HG02678 (cell line): ENCODE measurements at regions not wholly inside any gene's neighbourhood (a gene's known extent, or its start where the extent isn't known, plus 50 kb on each side); places are given as distances from the start of the nearest gene placed in this dataset.
"Not testable (repeated sequence)": the region's sequence is repeated elsewhere in the genome, so short reads cannot be mapped to it uniquely, and the experiment has no call there.

Experiments used
- ATAC-seq: cut with Tn5 transposase; IDR thresholded peaks from one replicate; pipeline ENCODE4 v1.9.1; 2021; ENCODE audit warnings: mild to moderate bottlenecking, moderate library complexity; ENCODE audit not compliant: unreplicated experiment

GRCh38 chr1:209132736-209133467 lies 450.6 kb upstream of the CAMK1G start:
- no peak for ATAC-seq

DNA sequence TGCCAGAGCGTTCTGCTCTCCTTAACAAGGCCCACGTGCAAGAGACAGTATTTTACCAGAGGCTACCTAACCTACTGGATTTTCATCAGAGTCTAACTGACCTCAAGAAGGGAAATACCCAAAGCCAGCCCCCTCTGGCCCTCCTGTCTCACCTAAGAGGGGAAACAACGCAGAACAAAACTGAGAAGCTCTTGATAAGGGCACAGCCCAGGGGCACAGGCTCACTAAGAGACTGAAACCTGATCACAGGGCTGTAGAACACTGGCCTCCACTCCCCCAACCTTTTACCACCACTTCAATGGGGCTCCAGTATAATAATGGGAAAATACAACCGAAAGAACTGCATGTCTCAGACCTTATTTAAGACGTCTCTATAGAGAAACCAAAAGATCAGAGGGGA lies 449.5 kb upstream of the CAMK1G start:
- ATAC-seq: no peak

GRCh38 chr1:209143916-209144315 lies 439.6 kb upstream of the CAMK1G start:
- no peak for ATAC-seq

- no peak for ATAC-seq
Measured at GRCh38 chr1:209150114-209150513, 433.4 kb upstream of the CAMK1G start.

DNA sequence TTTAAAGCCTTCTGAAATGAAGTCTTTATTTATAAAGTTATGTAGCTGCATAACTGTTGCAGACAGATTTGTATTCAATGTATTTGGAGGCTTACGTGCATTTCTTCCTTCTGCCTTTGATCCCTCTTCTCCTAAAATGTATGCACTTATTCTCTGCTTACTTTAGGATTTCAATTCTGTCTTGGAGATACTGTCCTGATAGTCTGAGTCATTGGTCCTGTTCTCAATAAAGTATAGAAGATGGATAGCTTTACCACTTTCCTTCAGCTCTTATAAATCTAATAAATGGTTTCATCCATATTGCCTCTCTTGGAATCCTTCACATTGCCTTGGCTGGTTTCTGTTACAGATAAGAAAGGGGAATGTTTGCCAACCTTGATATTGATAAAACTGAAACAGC lies 430.1 kb upstream of the CAMK1G start:
- ATAC-seq: no peak

DNA sequence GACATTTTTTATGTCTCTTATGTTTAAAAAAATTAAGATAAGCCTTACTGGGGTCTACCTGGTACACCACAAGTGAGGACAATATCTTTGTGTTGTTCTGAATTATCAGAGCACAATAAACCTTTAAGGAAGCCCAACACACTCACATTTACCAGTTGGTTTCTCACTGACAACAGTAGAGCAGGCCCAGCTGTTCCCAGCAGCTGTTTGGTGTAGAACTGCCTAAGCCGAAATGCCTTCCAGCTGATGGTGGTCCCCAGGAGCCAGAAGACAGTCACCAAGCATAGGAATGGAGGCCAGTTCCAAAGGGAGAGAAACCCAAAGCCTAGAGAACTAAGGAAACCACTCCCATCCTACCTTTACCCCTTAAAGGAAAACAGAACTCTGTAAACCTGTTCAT lies 428.6 kb upstream of the CAMK1G start:
- ATAC-seq: no peak

- ATAC-seq: no peak
Measured at GRCh38 chr1:209155546-209155945, 428.0 kb upstream of the CAMK1G start.

DNA sequence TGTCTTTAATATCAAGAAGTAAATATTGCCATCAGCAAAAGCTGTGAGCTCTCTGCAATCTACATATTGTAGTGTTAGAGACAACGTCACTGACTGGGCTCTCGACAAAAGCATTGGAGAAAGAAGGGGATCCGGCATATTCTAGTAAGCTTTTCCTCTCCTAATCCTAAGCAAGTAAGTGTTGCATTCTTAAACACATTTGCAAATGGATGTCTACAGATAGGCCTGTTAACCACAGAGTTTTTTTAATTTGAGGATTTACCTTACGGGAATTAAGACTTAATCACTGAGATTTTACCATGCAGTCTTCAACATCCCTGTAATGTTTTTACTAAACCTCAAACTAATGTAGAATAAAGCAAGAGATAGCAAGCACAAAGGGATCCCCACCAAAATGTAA lies 426.5 kb upstream of the CAMK1G start:
- no peak for ATAC-seq

- no peak for ATAC-seq
Measured at GRCh38 chr1:209157546-209158249, 425.8 kb upstream of the CAMK1G start.

GRCh38 chr1:209158851-209159250 lies 424.7 kb upstream of the CAMK1G start:
- no peak for ATAC-seq

GRCh38 chr1:209160230-209160629 lies 423.3 kb upstream of the CAMK1G start:
- no peak for ATAC-seq

GRCh38 chr1:209162651-209163050 lies 420.9 kb upstream of the CAMK1G start:
- no peak for ATAC-seq

DNA sequence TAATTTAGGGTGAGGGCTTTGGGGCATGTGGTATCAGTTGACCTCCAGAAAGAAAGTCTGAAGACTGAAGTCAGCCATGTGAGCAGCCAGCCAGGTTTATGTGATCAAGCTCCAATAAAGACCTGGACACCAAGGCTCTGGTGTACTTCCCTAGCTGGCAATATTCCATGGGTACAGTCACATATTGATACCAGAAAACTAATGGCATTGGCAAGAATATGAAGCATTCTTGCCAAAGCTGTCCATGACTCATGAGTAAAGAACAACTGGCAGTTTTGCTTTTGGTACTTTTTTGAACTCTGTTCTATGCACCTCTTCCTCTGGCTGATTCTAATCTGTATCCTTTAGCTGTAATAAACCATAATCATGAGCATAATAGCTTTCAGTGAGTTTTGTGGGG lies 415.3 kb upstream of the CAMK1G start:
- no peak for ATAC-seq

DNA sequence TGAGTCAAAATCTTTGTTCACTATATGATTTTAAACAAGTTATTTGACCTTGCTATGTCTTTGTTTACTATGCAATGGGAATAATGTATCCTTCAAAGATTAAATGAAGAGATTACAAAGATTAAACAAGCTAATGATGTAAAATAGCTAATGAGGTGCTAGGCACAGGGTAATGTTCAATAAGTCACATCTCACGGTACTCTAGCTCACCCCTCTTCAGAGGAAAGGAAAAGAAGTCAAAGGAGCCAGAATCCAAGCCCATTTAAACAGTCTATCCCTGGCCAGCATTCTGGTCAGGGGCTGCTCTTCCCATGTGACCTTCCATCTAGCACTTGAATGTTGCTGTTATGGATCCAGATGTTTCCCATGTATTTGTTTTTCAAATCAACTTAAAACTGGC lies 412.4 kb upstream of the CAMK1G start:
- ATAC-seq: no peak

DNA sequence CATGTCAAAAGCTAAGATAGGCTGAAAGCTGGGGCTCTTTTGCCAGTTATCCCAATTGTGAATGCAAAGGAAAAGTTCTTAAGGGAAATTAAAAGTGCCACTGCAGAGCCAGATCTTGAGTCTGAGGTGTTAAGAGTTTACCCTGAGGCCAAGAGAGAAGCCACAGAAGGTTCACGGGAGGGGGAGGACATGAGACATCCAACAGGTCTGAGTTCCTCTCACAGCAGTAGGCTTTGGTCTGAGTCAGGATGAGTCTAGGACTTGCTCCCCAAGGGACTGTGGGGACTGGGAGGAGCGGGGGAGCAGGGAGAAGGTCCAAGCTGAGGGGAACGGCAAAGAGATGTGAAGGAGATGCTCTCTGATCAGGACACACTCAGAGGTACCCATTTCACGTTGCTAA lies 411.2 kb upstream of the CAMK1G start:
- no peak for ATAC-seq

GRCh38 chr1:209172792-209173542 lies 410.5 kb upstream of the CAMK1G start:
- not testable (repeated sequence) for ATAC-seq

DNA sequence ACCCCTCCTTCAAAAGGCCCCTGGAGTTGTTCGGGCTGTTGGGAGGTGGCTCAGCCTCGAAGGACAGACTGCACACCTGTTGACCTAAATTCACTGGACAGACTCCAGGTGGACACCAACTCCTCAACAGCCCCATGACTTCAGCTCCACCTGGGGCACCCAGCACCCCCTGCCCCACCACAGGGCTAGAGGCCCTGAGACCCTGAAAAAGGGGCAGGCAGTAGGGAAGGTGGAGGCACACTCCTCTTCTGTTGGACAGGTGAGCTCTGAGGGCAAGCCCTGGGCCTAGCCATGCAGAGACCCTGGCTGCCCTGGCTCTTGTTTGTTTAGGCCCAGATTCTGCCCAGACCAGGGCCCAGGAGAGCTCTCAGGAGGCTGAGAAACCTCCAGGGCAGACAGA lies 409.7 kb upstream of the CAMK1G start:
- not testable (repeated sequence) for ATAC-seq

DNA sequence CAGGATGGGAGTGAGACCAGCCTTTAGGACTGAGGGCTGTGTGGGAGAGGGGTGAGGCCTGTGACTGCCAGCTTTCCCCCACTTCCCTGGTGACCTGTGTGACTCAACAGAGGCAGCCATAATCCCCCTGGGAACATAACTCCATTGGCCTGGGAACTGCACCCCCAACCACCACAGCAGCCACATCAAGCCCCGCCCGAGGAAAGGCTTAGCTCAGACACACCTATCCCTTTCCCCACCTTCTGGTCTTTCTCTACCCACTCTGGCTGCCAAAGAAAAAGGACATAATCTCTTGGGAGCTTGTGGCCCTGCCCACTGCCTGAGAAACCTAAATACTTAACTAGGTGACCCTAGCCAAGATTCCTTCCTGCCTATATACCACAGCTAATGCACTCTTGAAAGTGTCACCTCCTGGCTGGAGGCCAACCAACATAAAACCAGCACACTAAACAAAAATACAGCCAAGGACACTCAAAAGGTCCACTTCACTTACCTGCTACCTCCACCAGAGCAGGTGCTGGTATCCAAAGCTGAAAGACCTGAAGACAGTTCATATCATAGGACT lies 406.6 kb upstream of the CAMK1G start:
- no peak for ATAC-seq

- ATAC-seq: no peak
Measured at GRCh38 chr1:209183195-209183594, 400.3 kb upstream of the CAMK1G start.

DNA sequence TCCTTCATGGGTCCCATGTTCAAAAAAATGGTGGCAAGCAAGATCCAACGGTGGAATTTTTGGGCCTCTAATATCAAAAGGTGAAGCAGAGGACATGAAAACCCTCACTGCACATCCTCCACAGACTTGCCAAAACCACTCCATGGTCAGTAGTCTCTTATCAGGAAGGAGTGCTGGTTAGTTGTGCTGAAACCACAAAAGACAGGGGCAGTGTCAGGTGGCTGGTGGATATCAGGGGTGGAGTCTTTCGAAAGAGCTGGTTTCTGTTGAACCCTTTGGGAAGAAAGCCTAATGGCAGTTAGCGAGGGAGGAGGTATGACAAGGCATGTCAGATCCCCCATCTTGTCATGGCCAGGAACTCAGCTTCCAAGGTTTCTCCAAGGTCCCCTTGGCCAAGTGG lies 395.9 kb upstream of the CAMK1G start:
- ATAC-seq: no peak

DNA sequence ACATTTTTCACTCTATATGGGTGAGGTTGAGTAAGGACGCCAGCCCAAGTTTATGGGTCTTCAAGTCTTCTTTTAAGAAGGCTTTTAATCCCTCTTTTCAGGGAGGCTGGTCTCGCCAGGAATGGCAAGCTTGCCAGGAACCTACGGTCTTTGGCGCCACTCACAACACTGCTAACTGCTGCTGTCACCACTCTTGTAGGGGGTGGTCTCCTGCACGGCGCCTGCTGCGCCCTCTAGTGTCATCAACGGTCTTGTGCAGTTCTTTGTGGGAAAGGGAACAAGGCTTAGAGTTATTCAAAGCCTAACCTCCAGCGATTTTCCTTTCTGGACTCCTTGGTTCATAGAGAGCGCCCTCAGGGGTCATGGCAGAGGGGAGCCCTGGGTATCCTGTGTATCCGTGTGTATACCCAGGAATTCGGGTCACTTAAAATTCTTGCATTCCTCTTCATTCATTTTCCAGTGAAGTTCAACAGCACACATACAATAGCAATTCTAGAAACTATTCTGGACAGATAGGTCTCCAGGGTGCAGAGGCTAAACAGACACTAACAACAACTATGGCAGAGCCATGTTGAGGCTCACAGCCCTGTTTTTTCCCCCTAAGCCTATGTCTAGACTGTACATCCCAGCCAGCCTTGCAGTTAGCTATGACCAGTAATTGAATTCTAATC lies 392.8 kb upstream of the CAMK1G start:
- ATAC-seq: peak; percentile 93
